SK-N-SH (cell line): ENCODE measurements at regions not wholly inside any gene's neighbourhood (a gene's known extent, or its start where the extent isn't known, plus 50 kb on each side); places are given as distances from the start of the nearest gene placed in this dataset.

Experiments
- MAX ChIP-seq: IDR thresholded peaks from 2 replicates; pipeline ENCODE4 v1.4.0; 2012; ENCODE audit warnings: low read depth
- TAF1 ChIP-seq: IDR thresholded peaks from 2 replicates; pipeline ENCODE4 v1.6.1; 2012; ENCODE audit warnings: low read depth, mild to moderate bottlenecking, low read length, moderate library complexity, borderline replicate concordance

GRCh38 chrX:93242897-93243296 is 430.5 kb downstream of the NAP1L3 start:
- no peak for TF ChIP-seq TAF1
- no peak for TF ChIP-seq MAX
